AML-193 (cell line): ENCODE measurements at regions not wholly inside any gene's neighbourhood (a gene's known extent, or its start where the extent isn't known, plus 50 kb on each side); places are given as distances from the start of the nearest gene placed in this dataset.
"Not testable (repeated sequence)": the region's sequence is repeated elsewhere in the genome, so short reads cannot be mapped to it uniquely, and the experiment has no call there.

Experiments
- DNase-seq, 2 experiments: peaks; one replicate each; lab custom pipeline; 2025; lab: John Stamatoyannopoulos, UW

GRCh38 chr6:114934079-114934478 is 591.3 kb upstream of the HS3ST5 start:
- no peak for DNase-seq

GRCh38 chr6:114928731-114929130 is 585.9 kb upstream of the HS3ST5 start:
- DNase-seq, result not testable (repeated sequence)

- no peak for DNase-seq
Observed at GRCh38 chr6:114906096-114906495, 563.3 kb upstream of the HS3ST5 start.

- DNase-seq, result no peak
Observed at GRCh38 chr6:114897536-114897935, 554.7 kb upstream of the HS3ST5 start.

- no peak for DNase-seq
Observed at GRCh38 chr6:114892211-114892610, 549.4 kb upstream of the HS3ST5 start.

GRCh38 chr6:114888241-114888640 is 545.4 kb upstream of the HS3ST5 start:
- DNase-seq, result no peak

- DNase-seq, result no peak
Observed at GRCh38 chr6:114886670-114887436, 544.0 kb upstream of the HS3ST5 start.

- no peak for DNase-seq
Observed at GRCh38 chr6:114879693-114880092, 536.9 kb upstream of the HS3ST5 start.

- no peak for DNase-seq
Observed at GRCh38 chr6:114878091-114878490, 535.3 kb upstream of the HS3ST5 start.

- DNase-seq, result no peak
Observed at GRCh38 chr6:114874410-114874809, 531.6 kb upstream of the HS3ST5 start.

- not testable (repeated sequence) for DNase-seq
Observed at GRCh38 chr6:114865506-114865905, 522.7 kb upstream of the HS3ST5 start.

GRCh38 chr6:114863610-114864009 is 520.8 kb upstream of the HS3ST5 start:
- DNase-seq, result no peak

GRCh38 chr6:114862819-114863218 is 520.0 kb upstream of the HS3ST5 start:
- no peak for DNase-seq

GRCh38 chr6:114862064-114862463 is 519.2 kb upstream of the HS3ST5 start:
- no peak for DNase-seq

- no peak for DNase-seq
Observed at GRCh38 chr6:114844359-114844758, 501.5 kb upstream of the HS3ST5 start.

GRCh38 chr6:114839019-114839418 is 496.2 kb upstream of the HS3ST5 start:
- no peak for DNase-seq

GRCh38 chr6:114833211-114833610 is 490.4 kb upstream of the HS3ST5 start:
- no peak for DNase-seq

- no peak for DNase-seq
Observed at GRCh38 chr6:114830515-114830914, 487.7 kb upstream of the HS3ST5 start.

GRCh38 chr6:114827135-114827534 is 484.3 kb upstream of the HS3ST5 start:
- no peak for DNase-seq

- no peak for DNase-seq
Observed at GRCh38 chr6:114824409-114824808, 481.6 kb upstream of the HS3ST5 start.

- DNase-seq, result no peak
Observed at GRCh38 chr6:114816678-114817077, 473.9 kb upstream of the HS3ST5 start.

- no peak for DNase-seq
Observed at GRCh38 chr6:114810468-114810867, 467.6 kb upstream of the HS3ST5 start.

- DNase-seq, result not testable (repeated sequence)
Observed at GRCh38 chr6:114805426-114805825, 462.6 kb upstream of the HS3ST5 start.

- no peak for DNase-seq
Observed at GRCh38 chr6:114796576-114796975, 453.8 kb upstream of the HS3ST5 start.
